Suprapubic skin (tissue), 3 donors: ENCODE measurements at regions not wholly inside any gene's neighbourhood (a gene's known extent, or its start where the extent isn't known, plus 50 kb on each side); places are given as distances from the start of the nearest gene placed in this dataset.

Source experiments
- POLR2A ChIP-seq, 2 donors: fragments of 450-650 bp; IDR thresholded peaks; one replicate each; pipeline ENCODE4 v1.6.1; 2017; ENCODE audit warnings: antibody characterized with exemption in 2 of 2, mild to moderate bottlenecking in 2 of 2, moderate library complexity in 2 of 2
- TF ChIP-seq, protein P1 (sequence below), 2 donors: fragments of 200-600 bp in 1 of 2; fragments of 450-650 bp in 1 of 2; sonication (generic) in 1 of 2; IDR thresholded peaks; one replicate each; pipeline ENCODE4 v1.5.1; 2016 to 2019; ENCODE audit warnings: antibody characterized with exemption in 2 of 2, mild to moderate bottlenecking in 1 of 2, moderate library complexity in 1 of 2

DNA sequence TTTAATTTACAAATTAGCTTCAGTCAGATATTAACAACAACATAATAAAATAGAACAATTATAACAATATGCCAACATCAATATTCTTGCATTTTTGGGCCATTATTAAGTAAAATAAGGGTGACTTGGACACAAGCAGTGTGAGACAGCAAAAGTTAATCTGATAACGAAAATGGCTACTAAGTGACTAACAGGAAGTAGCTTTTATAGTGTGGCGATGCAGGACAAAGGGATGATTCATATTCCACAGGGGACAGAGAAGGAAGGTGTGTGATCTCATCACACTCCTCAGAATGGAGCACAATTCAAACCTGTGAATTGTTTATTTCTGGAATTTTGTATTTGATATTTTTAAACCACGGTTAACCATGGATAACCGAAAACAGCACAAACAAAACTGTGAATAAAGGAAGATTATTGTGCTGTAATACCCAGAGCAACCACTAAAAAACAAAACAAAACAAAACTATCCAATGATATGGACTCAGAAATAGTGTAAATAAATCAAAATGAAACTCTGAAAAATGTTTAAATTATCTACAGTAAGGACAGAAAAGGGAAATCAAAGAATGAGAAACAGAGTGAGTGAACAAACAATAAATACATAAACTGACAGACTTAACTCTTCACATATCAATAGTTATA, 66.9 kb upstream of the TFEC start:
- TF ChIP-seq, protein P1, sequence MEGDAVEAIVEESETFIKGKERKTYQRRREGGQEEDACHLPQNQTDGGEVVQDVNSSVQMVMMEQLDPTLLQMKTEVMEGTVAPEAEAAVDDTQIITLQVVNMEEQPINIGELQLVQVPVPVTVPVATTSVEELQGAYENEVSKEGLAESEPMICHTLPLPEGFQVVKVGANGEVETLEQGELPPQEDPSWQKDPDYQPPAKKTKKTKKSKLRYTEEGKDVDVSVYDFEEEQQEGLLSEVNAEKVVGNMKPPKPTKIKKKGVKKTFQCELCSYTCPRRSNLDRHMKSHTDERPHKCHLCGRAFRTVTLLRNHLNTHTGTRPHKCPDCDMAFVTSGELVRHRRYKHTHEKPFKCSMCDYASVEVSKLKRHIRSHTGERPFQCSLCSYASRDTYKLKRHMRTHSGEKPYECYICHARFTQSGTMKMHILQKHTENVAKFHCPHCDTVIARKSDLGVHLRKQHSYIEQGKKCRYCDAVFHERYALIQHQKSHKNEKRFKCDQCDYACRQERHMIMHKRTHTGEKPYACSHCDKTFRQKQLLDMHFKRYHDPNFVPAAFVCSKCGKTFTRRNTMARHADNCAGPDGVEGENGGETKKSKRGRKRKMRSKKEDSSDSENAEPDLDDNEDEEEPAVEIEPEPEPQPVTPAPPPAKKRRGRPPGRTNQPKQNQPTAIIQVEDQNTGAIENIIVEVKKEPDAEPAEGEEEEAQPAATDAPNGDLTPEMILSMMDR (IDR thresholded peaks at IDR 0.05) = no peak
- TF ChIP-seq POLR2A (IDR thresholded peaks at IDR 0.05) = no peak
